ENCODE measurements at regions not wholly inside any gene's neighbourhood (a gene's known extent, or its start where the extent isn't known, plus 50 kb on each side); places are given as distances from the start of the nearest gene placed in this dataset.

DNA sequence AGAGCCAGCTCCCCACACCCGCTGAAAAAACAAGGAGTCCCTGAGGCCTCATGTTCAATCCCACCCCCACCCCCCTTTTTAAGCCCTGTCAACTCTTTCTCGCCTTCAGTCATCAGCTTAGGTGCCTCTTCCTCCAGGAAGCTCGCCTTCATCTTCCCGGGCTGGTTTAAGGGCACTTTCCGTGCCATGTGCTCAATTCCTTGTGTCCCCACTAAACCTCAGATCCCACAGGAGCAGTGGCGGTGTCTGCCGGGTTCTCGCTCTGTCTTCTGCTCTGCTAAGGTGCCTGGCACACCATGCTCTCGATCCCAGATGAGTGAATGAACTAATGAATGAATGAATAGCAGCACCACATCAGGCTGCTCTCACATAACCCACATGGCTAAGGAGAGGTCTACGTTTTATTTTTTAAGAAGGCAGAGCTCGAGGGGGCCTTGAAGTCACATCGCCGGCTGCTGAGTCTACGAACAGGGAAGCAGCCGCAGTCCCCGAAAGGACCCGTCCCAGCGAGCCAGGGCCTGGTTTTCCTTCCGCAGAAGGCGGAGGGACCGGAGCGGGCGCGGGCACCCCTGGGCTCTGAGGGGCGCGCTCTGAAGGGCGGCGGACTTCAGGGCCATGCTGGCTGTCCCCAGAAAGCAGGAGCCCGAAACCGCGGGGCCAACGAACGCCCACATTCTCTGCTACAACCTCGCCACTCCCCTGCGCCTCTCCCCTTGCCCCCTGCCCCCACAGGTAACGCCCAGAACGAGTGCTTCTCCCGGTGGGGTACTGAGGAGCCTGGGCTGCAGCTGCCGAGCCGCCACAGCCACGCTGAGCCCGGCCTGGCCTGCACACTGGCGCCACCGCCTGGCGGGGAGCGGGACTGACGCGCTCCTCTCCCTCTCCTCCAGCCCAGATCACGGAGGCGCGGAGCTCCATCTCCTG, 73.4 kb upstream of the KCNMA1 start:
- peak; percentile 52 for DNase-seq (ENCODE audit: low read depth)

- no peak for DNase-seq (ENCODE audit: low read depth)
Observed at GRCh38 chr10:77710081-77710551, 72.5 kb upstream of the KCNMA1 start.

DNA sequence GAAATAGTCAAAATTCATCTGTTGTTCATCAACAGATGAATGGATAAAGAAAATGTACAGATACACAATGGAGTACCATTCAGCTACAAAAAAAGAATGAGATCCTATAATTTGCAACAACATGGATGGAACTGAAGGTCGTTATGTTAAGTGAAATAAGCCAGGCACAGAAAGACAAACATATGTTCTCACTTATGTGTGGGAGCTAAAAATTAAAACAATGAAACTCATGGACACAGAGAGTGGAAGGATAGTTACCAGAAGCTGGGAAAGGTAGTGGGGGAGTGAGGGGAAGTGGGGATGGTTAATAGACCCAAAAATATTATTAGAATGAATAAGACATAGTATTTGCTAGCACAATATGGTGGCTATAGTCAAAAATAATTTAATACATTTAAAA, 70.0 kb upstream of the KCNMA1 start:
- DNase-seq (ENCODE audit: low read depth) = no peak

GRCh38 chr10:77702166-77702565, 64.6 kb upstream of the KCNMA1 start:
- no peak for DNase-seq (ENCODE audit: low read depth)

DNA sequence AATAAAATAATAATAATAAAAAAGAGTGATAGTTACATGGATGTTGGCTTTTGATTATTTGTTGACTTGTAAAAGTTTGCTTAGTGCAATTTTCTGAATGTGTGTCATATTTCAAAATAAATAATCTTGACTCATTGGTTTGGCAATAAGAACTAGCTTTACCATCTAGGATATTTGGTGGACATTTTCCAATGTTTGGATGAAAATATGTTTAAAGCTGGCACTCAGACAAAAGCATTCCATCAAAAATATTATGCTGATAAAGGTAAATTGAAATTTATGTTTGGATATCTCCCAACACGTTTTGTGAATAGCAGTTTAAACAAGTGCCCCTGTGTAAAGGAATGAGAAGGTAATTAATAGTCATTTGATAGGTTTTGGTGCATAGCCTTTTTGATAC, 62.5 kb upstream of the KCNMA1 start:
- no peak for DNase-seq (ENCODE audit: low read depth)

DNA sequence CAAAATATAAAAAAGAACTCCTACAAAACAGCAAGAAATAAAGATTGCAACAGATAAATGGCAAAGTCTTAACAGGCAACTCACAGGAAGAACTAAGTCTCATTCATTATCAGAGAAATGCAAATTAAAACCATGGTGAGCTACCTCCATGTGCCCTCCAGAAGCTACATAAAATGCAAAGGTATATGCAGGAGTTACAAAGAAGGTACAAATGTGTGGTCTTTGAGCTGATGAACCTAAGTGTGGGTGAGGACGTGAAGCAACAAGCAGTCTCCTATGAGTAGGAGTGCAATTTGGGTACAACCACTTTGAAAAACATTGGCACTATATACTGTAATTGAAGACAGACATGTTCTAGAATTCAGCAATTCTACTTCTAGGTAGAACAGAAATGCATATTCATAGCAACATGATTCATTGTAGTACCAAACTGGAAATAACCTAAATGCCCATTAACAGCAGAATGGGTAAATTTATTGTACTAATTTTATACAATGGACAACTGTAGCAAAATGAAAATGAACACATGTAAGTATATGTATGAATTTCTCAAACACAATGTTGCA, 61.6 kb upstream of the KCNMA1 start:
- DNase-seq (ENCODE audit: low read depth) = no peak

DNA sequence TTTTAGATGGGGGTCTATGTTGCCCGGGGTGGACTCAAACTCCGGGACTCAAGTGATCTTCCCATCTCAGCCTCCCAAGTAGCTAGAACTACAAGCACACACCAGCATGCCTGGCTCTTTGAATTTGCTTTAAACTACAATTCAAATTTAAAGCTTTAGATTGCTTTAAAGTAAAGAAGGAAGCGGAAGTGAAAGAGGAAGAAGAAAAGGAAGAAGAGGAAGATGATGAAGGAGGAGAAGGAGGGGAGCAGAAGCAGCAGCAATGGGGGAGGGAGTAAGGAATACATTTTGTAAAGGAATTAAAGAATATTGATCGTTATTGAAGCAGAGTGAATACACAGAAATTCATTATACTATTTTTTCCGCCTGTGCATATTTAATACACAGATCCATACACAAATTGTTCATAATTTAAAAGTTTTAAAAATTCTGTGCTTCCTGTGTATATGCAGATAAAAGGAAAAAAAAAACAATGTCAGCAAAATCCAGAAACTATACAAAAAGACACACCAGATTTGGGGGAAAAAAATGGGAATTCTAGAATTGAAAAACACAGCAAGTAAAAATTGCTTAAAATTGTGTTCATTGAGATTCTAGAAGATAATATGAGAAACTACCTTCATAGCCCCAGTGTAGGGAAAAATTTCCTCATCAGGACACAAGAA, 60.8 kb upstream of the KCNMA1 start:
- no peak for DNase-seq (ENCODE audit: low read depth)

GRCh38 chr10:77696584-77696983, 59.0 kb upstream of the KCNMA1 start:
- DNase-seq (ENCODE audit: low read depth) = no peak

- DNase-seq (ENCODE audit: low read depth) = no peak
Observed at GRCh38 chr10:77695186-77695585, 57.6 kb upstream of the KCNMA1 start.

DNA sequence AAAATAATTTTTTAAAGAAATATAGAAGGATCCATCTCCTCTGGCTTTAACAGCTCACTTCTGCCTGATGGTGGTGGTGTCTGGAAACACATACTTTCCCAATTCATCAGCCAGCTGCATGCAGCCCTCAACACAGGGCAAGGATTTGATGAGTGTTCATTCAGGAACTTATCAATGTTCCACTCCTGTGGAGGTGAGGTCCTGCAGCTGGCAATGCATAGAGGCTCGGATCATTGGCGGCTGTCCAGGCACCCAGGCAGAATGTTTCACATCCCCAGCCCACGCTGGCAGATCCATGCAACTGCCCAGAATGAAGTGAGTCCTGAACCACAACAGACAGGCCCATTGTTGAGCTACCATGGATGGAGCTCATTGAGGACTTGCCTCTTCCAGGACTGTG, 55.2 kb upstream of the KCNMA1 start:
- no peak for DNase-seq (ENCODE audit: low read depth)

DNA sequence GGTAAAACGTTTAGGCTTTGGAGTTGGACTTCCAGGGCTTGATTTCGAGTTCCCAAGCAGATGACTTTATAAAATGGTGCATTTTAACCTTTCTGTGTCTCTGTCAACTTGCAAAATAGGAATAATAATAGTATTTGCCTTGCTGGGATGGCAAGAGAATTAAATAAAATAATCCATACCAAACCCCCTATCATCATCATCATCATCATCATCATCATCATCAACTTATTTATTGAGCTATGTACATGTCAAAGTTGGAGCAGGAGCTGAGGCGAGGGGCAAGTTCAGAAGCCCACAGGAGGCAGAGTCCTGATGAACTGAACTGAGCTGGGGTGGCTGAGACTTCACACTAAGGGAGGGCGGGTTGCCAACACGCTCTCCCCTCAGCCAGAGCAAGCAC, 51.7 kb upstream of the KCNMA1 start:
- DNase-seq (ENCODE audit: low read depth) = no peak

DNA sequence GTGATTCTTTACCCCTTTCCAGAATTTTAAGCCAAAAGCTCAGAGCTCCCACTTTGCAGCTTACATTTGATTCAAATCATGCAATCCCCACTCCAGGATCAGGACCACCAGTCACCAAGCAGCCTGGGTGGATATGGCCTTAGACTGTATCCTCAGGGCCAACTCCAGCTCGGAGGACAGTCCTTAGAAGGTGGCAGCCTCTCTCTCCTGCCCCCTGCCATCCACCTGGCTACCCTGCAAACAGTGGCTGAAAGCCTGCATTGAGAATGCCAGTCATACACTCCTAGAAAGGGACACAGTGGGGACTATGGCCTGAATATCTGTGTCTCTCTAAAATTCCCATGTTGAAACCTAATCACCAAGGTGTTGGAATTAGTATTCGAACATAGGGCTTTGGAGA, 50.0 kb upstream of the KCNMA1 start:
- no peak for DNase-seq (ENCODE audit: low read depth)

All from activated T-cell treated with anti-CD3 and anti-CD28 coated beads for 1 hour (primary cell).